ENCODE measurements at regions not wholly inside any gene's neighbourhood (a gene's known extent, or its start where the extent isn't known, plus 50 kb on each side); places are given as distances from the start of the nearest gene placed in this dataset.

DNA sequence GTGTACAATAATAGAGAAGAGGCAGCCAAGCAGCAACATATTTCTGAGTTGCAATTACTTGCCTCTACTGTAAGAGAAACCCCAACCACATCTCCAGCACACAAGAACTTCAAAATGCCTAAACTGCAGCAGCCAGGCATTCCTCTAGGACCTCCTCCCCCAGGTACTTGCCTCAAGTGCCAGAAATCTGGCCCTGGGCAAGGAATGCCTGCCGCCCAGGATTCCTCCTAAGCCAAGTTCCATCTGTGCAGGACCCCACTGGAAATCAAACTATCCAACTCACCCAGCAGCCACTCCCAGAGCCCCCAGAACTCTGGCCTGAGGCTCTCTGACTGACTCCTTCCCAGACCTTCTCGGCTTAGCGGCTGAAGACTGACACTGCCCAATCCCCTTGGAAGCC, 336.8 kb upstream of the RGMB start:
- TF ChIP-seq POLR2AphosphoS5 (IDR thresholded peaks at IDR 0.05; ENCODE audit: low read depth, low read length) (no peak), TAF1 (IDR thresholded peaks at IDR 0.05; ENCODE audit: borderline replicate concordance, insufficient read depth, low read length) (no peak)

DNA sequence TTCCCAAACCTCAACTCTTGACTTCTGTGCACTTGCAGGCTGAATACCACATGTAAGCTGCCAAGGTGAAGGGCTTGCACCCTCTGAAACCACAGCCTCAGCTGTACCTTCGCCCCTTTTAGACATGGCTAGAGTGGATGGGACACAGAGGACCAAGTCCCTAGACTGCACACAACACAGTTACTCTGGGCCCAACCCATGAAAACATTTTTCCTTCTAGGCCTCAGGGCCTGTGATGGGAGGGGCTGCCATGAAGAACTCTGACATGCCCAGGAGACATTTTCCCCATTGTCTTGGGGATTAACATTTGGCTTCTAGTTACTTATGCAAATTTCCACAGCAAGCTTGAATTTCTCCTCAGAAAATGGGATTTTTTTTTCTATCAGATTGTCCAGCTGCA, 331.0 kb upstream of the RGMB start:
- no peak for TF ChIP-seq POLR2AphosphoS5 (IDR thresholded peaks at IDR 0.05; ENCODE audit: low read depth, low read length)
- no peak for TF ChIP-seq SIN3A (IDR thresholded peaks at IDR 0.05; ENCODE audit: borderline replicate concordance, insufficient read depth, low read length)
- TF ChIP-seq, protein P1, sequence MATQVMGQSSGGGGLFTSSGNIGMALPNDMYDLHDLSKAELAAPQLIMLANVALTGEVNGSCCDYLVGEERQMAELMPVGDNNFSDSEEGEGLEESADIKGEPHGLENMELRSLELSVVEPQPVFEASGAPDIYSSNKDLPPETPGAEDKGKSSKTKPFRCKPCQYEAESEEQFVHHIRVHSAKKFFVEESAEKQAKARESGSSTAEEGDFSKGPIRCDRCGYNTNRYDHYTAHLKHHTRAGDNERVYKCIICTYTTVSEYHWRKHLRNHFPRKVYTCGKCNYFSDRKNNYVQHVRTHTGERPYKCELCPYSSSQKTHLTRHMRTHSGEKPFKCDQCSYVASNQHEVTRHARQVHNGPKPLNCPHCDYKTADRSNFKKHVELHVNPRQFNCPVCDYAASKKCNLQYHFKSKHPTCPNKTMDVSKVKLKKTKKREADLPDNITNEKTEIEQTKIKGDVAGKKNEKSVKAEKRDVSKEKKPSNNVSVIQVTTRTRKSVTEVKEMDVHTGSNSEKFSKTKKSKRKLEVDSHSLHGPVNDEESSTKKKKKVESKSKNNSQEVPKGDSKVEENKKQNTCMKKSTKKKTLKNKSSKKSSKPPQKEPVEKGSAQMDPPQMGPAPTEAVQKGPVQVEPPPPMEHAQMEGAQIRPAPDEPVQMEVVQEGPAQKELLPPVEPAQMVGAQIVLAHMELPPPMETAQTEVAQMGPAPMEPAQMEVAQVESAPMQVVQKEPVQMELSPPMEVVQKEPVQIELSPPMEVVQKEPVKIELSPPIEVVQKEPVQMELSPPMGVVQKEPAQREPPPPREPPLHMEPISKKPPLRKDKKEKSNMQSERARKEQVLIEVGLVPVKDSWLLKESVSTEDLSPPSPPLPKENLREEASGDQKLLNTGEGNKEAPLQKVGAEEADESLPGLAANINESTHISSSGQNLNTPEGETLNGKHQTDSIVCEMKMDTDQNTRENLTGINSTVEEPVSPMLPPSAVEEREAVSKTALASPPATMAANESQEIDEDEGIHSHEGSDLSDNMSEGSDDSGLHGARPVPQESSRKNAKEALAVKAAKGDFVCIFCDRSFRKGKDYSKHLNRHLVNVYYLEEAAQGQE (IDR thresholded peaks at IDR 0.05; ENCODE audit: insufficient read depth in 1 of 2, low read depth in 2 of 2, low read length in 2 of 2): no peak
- TF ChIP-seq TAF1 (IDR thresholded peaks at IDR 0.05; ENCODE audit: borderline replicate concordance, insufficient read depth, low read length): no peak

DNA sequence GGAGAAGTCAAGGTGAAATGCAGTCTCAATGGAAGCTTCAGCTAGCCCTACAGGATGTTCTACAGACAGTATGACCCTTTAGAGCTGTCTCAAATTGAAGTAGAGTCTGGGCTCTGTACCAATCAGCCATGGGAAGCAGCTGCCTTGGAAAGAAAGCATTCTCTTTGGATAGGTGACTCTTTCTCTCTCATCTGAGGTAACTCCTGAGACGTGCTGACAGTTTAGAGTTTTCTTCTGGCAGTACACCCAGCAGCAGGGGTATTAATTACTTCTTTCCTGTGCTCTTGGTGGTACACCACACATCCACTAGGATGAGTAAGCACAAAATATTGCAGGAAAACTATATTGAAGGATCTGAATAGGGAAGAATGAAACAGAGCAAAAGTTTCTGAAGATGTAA, 329.6 kb upstream of the RGMB start:
- TF ChIP-seq SIN3A (IDR thresholded peaks at IDR 0.05; ENCODE audit: borderline replicate concordance, insufficient read depth, low read length) (no peak), POLR2AphosphoS5 (IDR thresholded peaks at IDR 0.05; ENCODE audit: low read depth, low read length) (no peak), FOXP2 (optimal IDR thresholded peaks at IDR 0.05; ENCODE audit: borderline replicate concordance, extremely low read depth, extremely low read length, insufficient read depth) (no peak), TAF1 (IDR thresholded peaks at IDR 0.05; ENCODE audit: borderline replicate concordance, insufficient read depth, low read length) (no peak)
- TF ChIP-seq, protein P1 (IDR thresholded peaks at IDR 0.05; ENCODE audit: insufficient read depth in 1 of 2, low read depth in 2 of 2, low read length in 2 of 2): no peak

DNA sequence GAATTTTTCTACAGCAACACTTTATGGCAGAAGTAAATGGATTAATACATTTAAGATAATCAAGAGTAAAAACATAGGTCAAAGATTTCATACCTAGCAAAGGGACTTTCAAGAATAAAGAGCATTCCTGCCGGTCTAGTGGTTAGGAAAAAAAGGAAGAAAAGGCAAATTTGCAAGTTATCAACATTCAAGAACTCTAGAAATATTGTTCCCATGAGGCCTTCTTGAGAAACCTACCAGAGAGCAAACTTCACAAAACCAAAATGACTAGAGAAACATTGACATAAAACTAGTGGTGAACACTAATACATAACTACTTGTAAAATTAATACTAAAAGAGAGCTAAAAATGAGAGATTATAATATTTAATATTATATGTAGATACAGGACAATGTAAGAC, 320.2 kb upstream of the RGMB start:
- TF ChIP-seq POLR2AphosphoS5 (IDR thresholded peaks at IDR 0.05; ENCODE audit: low read depth, low read length): no peak
- no peak for TF ChIP-seq TAF1 (IDR thresholded peaks at IDR 0.05; ENCODE audit: borderline replicate concordance, insufficient read depth, low read length)
- TF ChIP-seq, protein P1 (IDR thresholded peaks at IDR 0.05; ENCODE audit: insufficient read depth in 1 of 2, low read depth in 2 of 2, low read length in 2 of 2): no peak
- no peak for TF ChIP-seq FOXP2 (optimal IDR thresholded peaks at IDR 0.05; ENCODE audit: borderline replicate concordance, extremely low read depth, extremely low read length, insufficient read depth)
- TF ChIP-seq SIN3A (IDR thresholded peaks at IDR 0.05; ENCODE audit: borderline replicate concordance, insufficient read depth, low read length): no peak

DNA sequence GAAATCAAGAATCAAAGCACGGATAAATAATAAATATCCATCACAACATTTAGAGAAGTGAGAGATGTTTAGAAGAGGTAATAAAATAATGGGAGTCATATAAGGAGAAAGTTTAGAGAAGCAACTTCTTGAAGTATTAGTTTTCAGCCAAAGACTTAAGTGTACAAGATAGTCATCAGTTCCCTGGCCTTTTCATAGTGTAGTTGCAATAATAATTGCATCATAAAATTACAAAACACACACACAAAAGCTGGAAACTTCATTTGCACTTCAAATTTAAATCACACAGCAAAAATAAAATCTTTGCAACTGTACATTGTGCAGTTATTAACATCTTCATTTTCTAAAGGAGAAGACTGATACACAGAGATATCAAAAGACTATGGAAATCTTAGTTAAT, 319.1 kb upstream of the RGMB start:
- no peak for TF ChIP-seq SIN3A (IDR thresholded peaks at IDR 0.05; ENCODE audit: borderline replicate concordance, insufficient read depth, low read length)
- no peak for TF ChIP-seq FOXP2 (optimal IDR thresholded peaks at IDR 0.05; ENCODE audit: borderline replicate concordance, extremely low read depth, extremely low read length, insufficient read depth)
- TF ChIP-seq POLR2AphosphoS5 (IDR thresholded peaks at IDR 0.05; ENCODE audit: low read depth, low read length): no peak
- TF ChIP-seq, protein P1 (IDR thresholded peaks at IDR 0.05; ENCODE audit: insufficient read depth in 1 of 2, low read depth in 2 of 2, low read length in 2 of 2): no peak
- no peak for TF ChIP-seq TAF1 (IDR thresholded peaks at IDR 0.05; ENCODE audit: borderline replicate concordance, insufficient read depth, low read length)
